NT2/D1 (cell line): ENCODE measurements at regions not wholly inside any gene's neighbourhood (a gene's known extent, or its start where the extent isn't known, plus 50 kb on each side); places are given as distances from the start of the nearest gene placed in this dataset.
"Not testable (repeated sequence)": the region's sequence is repeated elsewhere in the genome, so short reads cannot be mapped to it uniquely, and the experiment has no call there.

Experiments
- DNase-seq: peaks from one replicate; pipeline ENCODE4 v3.0.0-alpha.2; 2011; ENCODE audit warnings: low read depth, low spot score
- H3K27me3 ChIP-seq: 2 replicates; pipeline ENCODE4 v1.6.0; 2011; ENCODE audit warnings: mild to moderate bottlenecking; ENCODE audit not compliant: insufficient read length, insufficient read depth
- H3K36me3 ChIP-seq: 2 replicates; pipeline ENCODE4 v1.6.1; 2011; ENCODE audit warnings: mild to moderate bottlenecking, low read length, mixed read lengths; ENCODE audit not compliant: insufficient read depth, insufficient read length
- H3K4me1 ChIP-seq: 2 replicates; pipeline ENCODE4 v1.5.1; 2011; ENCODE audit not compliant: insufficient read depth, insufficient read length
- H3K4me3 ChIP-seq: 2 replicates; pipeline ENCODE4 v1.5.1; 2011; ENCODE audit warnings: low read depth; ENCODE audit not compliant: insufficient read length
- H3K9ac ChIP-seq: 2 replicates; pipeline ENCODE4 v1.6.0; 2011; ENCODE audit warnings: low read depth; ENCODE audit not compliant: insufficient read length
- H3K9me3 ChIP-seq: 2 replicates; pipeline ENCODE4 v1.5.1; 2011; ENCODE audit warnings: mild to moderate bottlenecking, low read length; ENCODE audit not compliant: insufficient read depth
- SUZ12 ChIP-seq: IDR thresholded peaks from 2 replicates; pipeline ENCODE4 v1.6.1; 2011; ENCODE audit not compliant: insufficient read length, insufficient read depth; ENCODE audit errors: extremely low read depth
- YY1 ChIP-seq: IDR thresholded peaks from 2 replicates; pipeline ENCODE4 v1.6.1; 2011; ENCODE audit not compliant: insufficient read length, insufficient read depth
- ZNF274 ChIP-seq: IDR thresholded peaks from 2 replicates; pipeline ENCODE4 v1.6.1; 2011; ENCODE audit warnings: mild to moderate bottlenecking, low read depth, low read length

- TF ChIP-seq ZNF274: no peak
- no peak for TF ChIP-seq YY1
- TF ChIP-seq SUZ12: no peak
- no peak for DNase-seq
- Histone ChIP-seq H3K4me1 (no peaks in the 10 kb centered on the region), H3K36me3 (no peaks in the 10 kb centered on the region), H3K4me3 (no peak overlapping the region), H3K9me3 (peaks cover 4% of the 10 kb centered on the region), H3K9ac (no peak overlapping the region), H3K27me3 (no peaks in the 10 kb centered on the region)
Observed at GRCh38 chr12:32987512-32987911, 90.9 kb upstream of the PKP2 start.

- Histone ChIP-seq H3K27me3 (no peaks in the 10 kb centered on the region), H3K4me1 (no peaks in the 10 kb centered on the region), H3K9me3 (peaks cover 4% of the 10 kb centered on the region), H3K4me3 (no peak overlapping the region), H3K9ac (no peak overlapping the region), H3K36me3 (no peaks in the 10 kb centered on the region)
- DNase-seq: peak; percentile 70
- TF ChIP-seq SUZ12 (no peak), ZNF274 (no peak), YY1 (no peak)
Observed at GRCh38 chr12:32983968-32984367, 87.4 kb upstream of the PKP2 start.

GRCh38 chr12:32983332-32983731 lies 86.8 kb upstream of the PKP2 start:
- no peaks in the 10 kb centered on the region for H3K27me3 ChIP-seq
- DNase-seq: no peak
- peaks cover 4% of the 10 kb centered on the region for H3K9me3 ChIP-seq
- TF ChIP-seq ZNF274 (no peak), SUZ12 (no peak), YY1 (no peak)
- no peak overlapping the region for H3K9ac ChIP-seq
- H3K4me3 ChIP-seq: no peak overlapping the region
- H3K36me3 ChIP-seq: no peaks in the 10 kb centered on the region
- no peaks in the 10 kb centered on the region for H3K4me1 ChIP-seq

- no peak for TF ChIP-seq SUZ12
- TF ChIP-seq YY1: no peak
- no peak for TF ChIP-seq ZNF274
- DNase-seq: no peak
- no peak overlapping the region for H3K4me3 ChIP-seq
- no peaks in the 10 kb centered on the region for H3K27me3 ChIP-seq
- no peaks in the 10 kb centered on the region for H3K36me3 ChIP-seq
- H3K9me3 ChIP-seq: peaks cover 4% of the 10 kb centered on the region
- H3K4me1 ChIP-seq: no peaks in the 10 kb centered on the region
- no peak overlapping the region for H3K9ac ChIP-seq
Observed at GRCh38 chr12:32981139-32981538, 84.6 kb upstream of the PKP2 start.

- H3K9ac ChIP-seq: no peak overlapping the region
- DNase-seq: no peak
- H3K36me3 ChIP-seq: no peaks in the 10 kb centered on the region
- no peaks in the 10 kb centered on the region for H3K4me1 ChIP-seq
- no peaks in the 10 kb centered on the region for H3K27me3 ChIP-seq
- TF ChIP-seq YY1: no peak
- no peak for TF ChIP-seq SUZ12
- TF ChIP-seq ZNF274: no peak
- H3K4me3 ChIP-seq: no peak overlapping the region
- no peaks in the 10 kb centered on the region for H3K9me3 ChIP-seq
Observed at GRCh38 chr12:32975122-32975521, 78.5 kb upstream of the PKP2 start.

- no peaks in the 10 kb centered on the region for H3K4me1 ChIP-seq
- no peak overlapping the region for H3K4me3 ChIP-seq
- H3K9me3 ChIP-seq: no peaks in the 10 kb centered on the region
- no peak overlapping the region for H3K9ac ChIP-seq
- no peaks in the 10 kb centered on the region for H3K36me3 ChIP-seq
- DNase-seq: no peak
- no peaks in the 10 kb centered on the region for H3K27me3 ChIP-seq
- no peak for TF ChIP-seq ZNF274
- no peak for TF ChIP-seq YY1
- no peak for TF ChIP-seq SUZ12
Observed at GRCh38 chr12:32970465-32971110, 74.0 kb upstream of the PKP2 start.

GRCh38 chr12:32964981-32965585 lies 68.5 kb upstream of the PKP2 start:
- H3K4me1 ChIP-seq: no peaks in the 10 kb centered on the region
- no peaks in the 10 kb centered on the region for H3K27me3 ChIP-seq
- H3K4me3 ChIP-seq: no peak overlapping the region
- TF ChIP-seq YY1 (no peak), ZNF274 (no peak)
- no peak overlapping the region for H3K9ac ChIP-seq
- no peak for DNase-seq
- H3K36me3 ChIP-seq: no peaks in the 10 kb centered on the region
- H3K9me3 ChIP-seq: no peaks in the 10 kb centered on the region

GRCh38 chr12:32956418-32956817 lies 59.8 kb upstream of the PKP2 start:
- not testable (repeated sequence) for H3K4me1 ChIP-seq, DNase-seq, H3K9ac ChIP-seq, H3K27me3 ChIP-seq, H3K4me3 ChIP-seq, H3K36me3 ChIP-seq
- peaks cover 28% of the 10 kb centered on the region for H3K9me3 ChIP-seq
